ENCODE measurements at regions not wholly inside any gene's neighbourhood (a gene's known extent, or its start where the extent isn't known, plus 50 kb on each side); places are given as distances from the start of the nearest gene placed in this dataset.
"Not testable (repeated sequence)": the region's sequence is repeated elsewhere in the genome, so short reads cannot be mapped to it uniquely, and the experiment has no call there.

- Histone ChIP-seq H3K27me3 (ENCODE audit: insufficient read depth, low read depth, low read length) (no peaks in the 10 kb centered on the region), H2AFZ (ENCODE audit: low read depth, low read length) (no peak overlapping the region), H3K9ac (ENCODE audit: low read length) (no peak overlapping the region), H3K4me2 (ENCODE audit: low read length) (no peak overlapping the region), H3K9me3 (ENCODE audit: low read length) (no peaks in the 10 kb centered on the region), H3F3A (ENCODE audit: insufficient read depth, low read length, poor library complexity, severe bottlenecking) (no peaks in the 10 kb centered on the region), H3K9me2 (ENCODE audit: insufficient read depth, low read length) (no peaks in the 10 kb centered on the region), H3K36me3 (ENCODE audit: insufficient read depth, low read length) (no peaks in the 10 kb centered on the region), H3K79me2 (replicated peaks; ENCODE audit: insufficient read depth, low read length) (no peaks in the 10 kb centered on the region), H4K20me1 (ENCODE audit: insufficient read depth) (no peaks in the 10 kb centered on the region), H3K27ac (ENCODE audit: low read length) (no peak overlapping the region), H3K4me3 (ENCODE audit: low read length) (no peak overlapping the region)
- TF ChIP-seq RAD21 (conservative IDR thresholded peaks at IDR 0.05) (no peak), REST (IDR thresholded peaks at IDR 0.05; ENCODE audit: borderline replicate concordance) (no peak), POLR2AphosphoS5 (IDR thresholded peaks at IDR 0.05) (no peak)
Measured at GRCh38 chr20:26163890-26164289, 467.2 kb upstream of the ZNF337 start.

- not testable (repeated sequence) for H3K4me3 ChIP-seq (ENCODE audit: low read length); H3K27ac ChIP-seq (ENCODE audit: low read length)
Measured at GRCh38 chr20:26163151-26163550, 466.5 kb upstream of the ZNF337 start.

GRCh38 chr20:26161741-26162140 lies 465.1 kb upstream of the ZNF337 start:
- H3K9me2 ChIP-seq (ENCODE audit: insufficient read depth, low read length); H4K20me1 ChIP-seq (ENCODE audit: insufficient read depth); H3K4me3 ChIP-seq (ENCODE audit: low read length); H3K9me3 ChIP-seq (ENCODE audit: low read length); H3K79me2 ChIP-seq (replicated peaks; ENCODE audit: insufficient read depth, low read length); H2AFZ ChIP-seq (ENCODE audit: low read depth, low read length); H3K36me3 ChIP-seq (ENCODE audit: insufficient read depth, low read length); H3F3A ChIP-seq (ENCODE audit: insufficient read depth, low read length, poor library complexity, severe bottlenecking); H3K4me2 ChIP-seq (ENCODE audit: low read length); H3K27me3 ChIP-seq (ENCODE audit: insufficient read depth, low read depth, low read length); H3K9ac ChIP-seq (ENCODE audit: low read length); H3K27ac ChIP-seq (ENCODE audit: low read length): not testable (repeated sequence)

More at GRCh38 chr20:26163151-26163550, 466.5 kb upstream of the ZNF337 start:
- not testable (repeated sequence) for H4K20me1 ChIP-seq (ENCODE audit: insufficient read depth); H3K9ac ChIP-seq (ENCODE audit: low read length); H3K27me3 ChIP-seq (ENCODE audit: insufficient read depth, low read depth, low read length); H3K79me2 ChIP-seq (replicated peaks; ENCODE audit: insufficient read depth, low read length); H3K36me3 ChIP-seq (ENCODE audit: insufficient read depth, low read length); H2AFZ ChIP-seq (ENCODE audit: low read depth, low read length); H3K4me2 ChIP-seq (ENCODE audit: low read length); H3K9me2 ChIP-seq (ENCODE audit: insufficient read depth, low read length); H3K9me3 ChIP-seq (ENCODE audit: low read length); H3F3A ChIP-seq (ENCODE audit: insufficient read depth, low read length, poor library complexity, severe bottlenecking)

- H3K79me2 ChIP-seq (replicated peaks; ENCODE audit: insufficient read depth, low read length); H3K9me2 ChIP-seq (ENCODE audit: insufficient read depth, low read length); H3K36me3 ChIP-seq (ENCODE audit: insufficient read depth, low read length); H3F3A ChIP-seq (ENCODE audit: insufficient read depth, low read length, poor library complexity, severe bottlenecking); H2AFZ ChIP-seq (ENCODE audit: low read depth, low read length); H3K9me3 ChIP-seq (ENCODE audit: low read length); H3K27ac ChIP-seq (ENCODE audit: low read length); H3K9ac ChIP-seq (ENCODE audit: low read length); H4K20me1 ChIP-seq (ENCODE audit: insufficient read depth); H3K4me3 ChIP-seq (ENCODE audit: low read length); H3K27me3 ChIP-seq (ENCODE audit: insufficient read depth, low read depth, low read length); H3K4me2 ChIP-seq (ENCODE audit: low read length): not testable (repeated sequence)
Measured at GRCh38 chr20:26160916-26161315, 464.3 kb upstream of the ZNF337 start.
